Testis (tissue), 2 donors: ENCODE measurements at regions not wholly inside any gene's neighbourhood (a gene's known extent, or its start where the extent isn't known, plus 50 kb on each side); places are given as distances from the start of the nearest gene placed in this dataset.

Experiments
- CTCF ChIP-seq, 3 experiments: fragments of 450-650 bp in 2 of 3; fragments of 200-600 bp in 1 of 3; sonication (generic) in 1 of 3; IDR thresholded peaks; one replicate each; pipeline ENCODE4 v1.5.1; 2016 to 2019; ENCODE audit warnings: antibody characterized with exemption in 3 of 3, mild to moderate bottlenecking in 2 of 3, moderate library complexity in 1 of 3
- POLR2A ChIP-seq: fragments of 450-650 bp; IDR thresholded peaks from one replicate; pipeline ENCODE4 v1.6.1; 2017; ENCODE audit warnings: antibody characterized with exemption, mild to moderate bottlenecking, moderate library complexity

DNA sequence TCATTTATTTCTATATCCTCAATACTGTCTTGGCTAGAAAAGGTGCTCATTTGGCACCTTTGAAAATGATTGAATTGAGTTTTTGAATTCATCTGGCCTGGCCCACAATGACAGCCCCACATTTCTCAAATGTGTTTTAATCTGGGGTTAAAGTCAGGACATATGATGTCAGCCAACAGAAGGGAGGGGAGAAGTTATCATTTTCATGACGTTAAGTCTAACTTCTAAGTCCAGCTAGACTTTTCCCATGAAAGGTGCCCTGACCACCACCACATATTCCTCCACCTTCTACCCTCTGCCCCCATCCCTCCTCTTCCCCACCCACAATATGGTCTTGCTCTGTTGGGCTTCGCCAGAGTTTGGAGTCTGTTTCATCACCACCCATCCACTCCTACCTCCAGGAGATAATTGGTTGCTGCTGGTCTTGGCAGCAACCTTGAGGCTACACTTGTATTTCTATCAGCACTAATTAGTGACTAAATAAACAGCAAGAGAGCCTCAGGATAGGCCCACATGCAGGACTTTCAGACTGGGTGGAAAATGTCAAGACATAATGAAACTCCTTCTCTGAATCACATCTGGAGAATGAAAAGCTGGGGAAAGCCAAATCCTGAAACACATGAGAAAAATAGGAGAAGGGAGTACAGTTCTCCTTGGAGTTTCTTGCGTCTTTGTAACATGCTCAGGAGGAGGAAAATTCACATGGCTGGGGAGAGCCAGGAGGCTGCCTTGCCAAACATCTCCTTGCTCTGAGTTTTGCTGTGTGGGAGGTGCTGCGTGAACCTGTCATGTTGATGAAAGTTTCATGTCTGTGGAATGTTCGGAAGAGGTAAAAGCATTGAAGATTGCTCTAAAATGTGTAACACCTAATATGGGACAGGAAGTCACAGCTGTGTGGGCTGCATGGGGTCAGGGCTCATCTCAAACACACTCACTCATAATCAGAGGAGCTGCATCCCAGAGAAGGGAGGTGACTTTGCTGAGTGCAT lies 544.7 kb upstream of the KLF4 start:
- TF ChIP-seq CTCF (IDR thresholded peaks at IDR 0.05) (no peak), POLR2A (no peak)
